KMS-11 (cell line): ENCODE measurements at regions not wholly inside any gene's neighbourhood (a gene's known extent, or its start where the extent isn't known, plus 50 kb on each side); places are given as distances from the start of the nearest gene placed in this dataset.

Experiments
- H2AFZ ChIP-seq: fragments of 200-600 bp; sonication (generic); 2 replicates; pipeline ENCODE4 v1.6.1; 2016; ENCODE audit warnings: antibody characterized with exemption, mixed run types, low read depth
- H3K27ac ChIP-seq: fragments of 200-600 bp; sonication (generic); 2 replicates; pipeline ENCODE4 v1.6.1; 2016; ENCODE audit warnings: mild to moderate bottlenecking, mixed run types
- H3K27me3 ChIP-seq: fragments of 200-600 bp; sonication (generic); 2 replicates; pipeline ENCODE4 v1.6.1; 2017; ENCODE audit warnings: mild to moderate bottlenecking, low read depth, mixed run types, moderate library complexity; ENCODE audit not compliant: insufficient read depth
- H3K36me3 ChIP-seq: fragments of 200-600 bp; sonication (generic); 2 replicates; pipeline ENCODE4 v1.6.1; 2017; ENCODE audit warnings: mild to moderate bottlenecking, mixed run types; ENCODE audit not compliant: insufficient read depth
- H3K4me1 ChIP-seq: fragments of 200-600 bp; sonication (generic); 2 replicates; pipeline ENCODE4 v1.6.1; 2016; ENCODE audit warnings: mild to moderate bottlenecking, low read depth, mixed run types; ENCODE audit not compliant: poor library complexity, severe bottlenecking
- H3K4me2 ChIP-seq: fragments of 200-600 bp; sonication (generic); 2 replicates; pipeline ENCODE4 v1.7.0; 2016; ENCODE audit warnings: mild to moderate bottlenecking, mixed run types
- H3K4me3 ChIP-seq: fragments of 200-600 bp; sonication (generic); IDR thresholded peaks from 2 replicates; pipeline ENCODE4 v1.6.1; 2017; ENCODE audit warnings: low read depth, low read length, mixed read lengths; ENCODE audit not compliant: insufficient read depth
- H3K79me2 ChIP-seq: fragments of 200-600 bp; sonication (generic); 2 replicates; pipeline ENCODE4 v1.6.1; 2016; ENCODE audit warnings: low read depth, mixed run types; ENCODE audit not compliant: insufficient read depth
- H3K9ac ChIP-seq: fragments of 200-600 bp; sonication (generic); 2 replicates; pipeline ENCODE4 v1.6.1; 2016; ENCODE audit warnings: mild to moderate bottlenecking, mixed run types
- H4K20me1 ChIP-seq: fragments of 200-600 bp; sonication (generic); 2 replicates; pipeline ENCODE4 v1.6.1; 2016; ENCODE audit warnings: mild to moderate bottlenecking, mixed run types; ENCODE audit not compliant: insufficient read depth
- TF ChIP-seq, protein P1 (sequence below): fragments of 200-600 bp; sonication (generic); conservative IDR thresholded peaks from 2 replicates; pipeline ENCODE4 v1.6.1; 2017; ENCODE audit warnings: low read depth, mild to moderate bottlenecking, antibody characterized with exemption, low read length, moderate library complexity, mixed read lengths

DNA sequence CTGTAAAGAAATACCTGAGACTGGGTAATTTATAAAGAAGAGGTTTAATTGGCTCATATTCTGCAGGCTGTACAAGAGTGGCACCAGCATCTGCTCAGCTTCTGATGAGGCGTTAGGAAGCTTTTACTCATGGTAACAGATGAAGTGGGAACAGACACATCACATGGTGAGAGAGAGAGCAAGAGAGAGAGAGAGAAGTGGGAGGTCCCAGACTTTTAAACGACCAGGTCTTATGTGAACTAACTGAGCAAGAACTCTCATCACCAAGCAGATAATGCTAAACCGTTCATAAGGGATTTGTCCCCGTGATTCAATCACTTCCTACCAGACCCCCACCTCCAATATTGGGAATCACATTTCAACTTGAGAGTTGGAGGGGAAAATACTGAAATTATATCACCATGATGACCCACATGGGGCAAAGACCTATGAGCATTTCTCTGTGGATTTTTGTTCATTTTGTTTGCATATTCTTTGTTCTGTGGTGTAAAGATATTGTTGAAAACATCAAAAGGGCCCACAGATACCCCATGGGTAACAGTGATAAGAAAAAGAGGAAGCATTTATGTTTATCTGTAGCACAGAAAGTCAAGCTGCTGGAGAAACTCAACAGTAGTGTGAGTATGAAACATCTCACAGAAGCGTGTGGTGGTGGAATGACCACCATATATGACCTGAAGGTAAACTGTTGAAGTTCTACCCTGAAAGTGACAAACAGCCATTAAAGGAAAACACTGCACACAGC is 135.2 kb upstream of the PDE3A start:
- Histone ChIP-seq H3K79me2 (no peaks in the 10 kb centered on the region), H3K4me1 (no peaks in the 10 kb centered on the region), H3K9ac (no peak overlapping the region), H3K27ac (no peak overlapping the region), H3K36me3 (no peaks in the 10 kb centered on the region), H4K20me1 (no peaks in the 10 kb centered on the region), H3K27me3 (no peaks in the 10 kb centered on the region), H2AFZ (no peak overlapping the region), H3K4me2 (no peak overlapping the region), H3K4me3 (no peak overlapping the region)
- TF ChIP-seq, protein P1, sequence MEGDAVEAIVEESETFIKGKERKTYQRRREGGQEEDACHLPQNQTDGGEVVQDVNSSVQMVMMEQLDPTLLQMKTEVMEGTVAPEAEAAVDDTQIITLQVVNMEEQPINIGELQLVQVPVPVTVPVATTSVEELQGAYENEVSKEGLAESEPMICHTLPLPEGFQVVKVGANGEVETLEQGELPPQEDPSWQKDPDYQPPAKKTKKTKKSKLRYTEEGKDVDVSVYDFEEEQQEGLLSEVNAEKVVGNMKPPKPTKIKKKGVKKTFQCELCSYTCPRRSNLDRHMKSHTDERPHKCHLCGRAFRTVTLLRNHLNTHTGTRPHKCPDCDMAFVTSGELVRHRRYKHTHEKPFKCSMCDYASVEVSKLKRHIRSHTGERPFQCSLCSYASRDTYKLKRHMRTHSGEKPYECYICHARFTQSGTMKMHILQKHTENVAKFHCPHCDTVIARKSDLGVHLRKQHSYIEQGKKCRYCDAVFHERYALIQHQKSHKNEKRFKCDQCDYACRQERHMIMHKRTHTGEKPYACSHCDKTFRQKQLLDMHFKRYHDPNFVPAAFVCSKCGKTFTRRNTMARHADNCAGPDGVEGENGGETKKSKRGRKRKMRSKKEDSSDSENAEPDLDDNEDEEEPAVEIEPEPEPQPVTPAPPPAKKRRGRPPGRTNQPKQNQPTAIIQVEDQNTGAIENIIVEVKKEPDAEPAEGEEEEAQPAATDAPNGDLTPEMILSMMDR = no peak

- Histone ChIP-seq H3K9ac (no peak overlapping the region), H3K79me2 (no peaks in the 10 kb centered on the region), H4K20me1 (no peaks in the 10 kb centered on the region), H3K36me3 (no peaks in the 10 kb centered on the region), H3K27me3 (no peaks in the 10 kb centered on the region), H3K4me1 (no peaks in the 10 kb centered on the region), H3K4me3 (no peak overlapping the region), H3K27ac (no peak overlapping the region), H3K4me2 (no peak overlapping the region), H2AFZ (no peak overlapping the region)
- TF ChIP-seq, protein P1 = no peak
These were observed 133.9 kb upstream of the PDE3A start for GRCh38 chr12:20234474-20234873.

DNA sequence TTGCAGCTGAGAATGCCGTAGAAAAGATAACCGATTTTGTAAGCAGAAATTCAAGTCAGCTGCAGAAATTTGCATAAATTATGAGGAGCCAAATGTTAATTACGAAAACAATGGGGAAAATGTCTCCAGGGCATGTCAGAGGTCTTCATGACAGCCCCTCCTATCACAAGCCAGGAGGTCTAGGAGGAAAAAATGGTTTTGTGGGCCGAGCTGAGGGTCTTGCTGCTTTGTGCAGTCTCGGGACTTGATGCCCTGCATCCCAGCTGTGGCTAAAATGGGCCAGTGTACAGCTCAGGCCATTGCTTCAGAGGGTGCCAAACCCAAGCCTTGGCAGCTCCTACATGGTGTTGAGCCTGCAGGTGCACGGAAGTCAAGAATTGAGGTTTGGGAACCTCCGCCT is 131.2 kb upstream of the PDE3A start:
- no peak overlapping the region for H3K4me3 ChIP-seq
- TF ChIP-seq, protein P1 = no peak
- H4K20me1 ChIP-seq = no peaks in the 10 kb centered on the region
- no peak overlapping the region for H2AFZ ChIP-seq
- no peak overlapping the region for H3K27ac ChIP-seq
- no peaks in the 10 kb centered on the region for H3K4me1 ChIP-seq
- no peaks in the 10 kb centered on the region for H3K27me3 ChIP-seq
- no peaks in the 10 kb centered on the region for H3K36me3 ChIP-seq
- H3K79me2 ChIP-seq = no peaks in the 10 kb centered on the region
- H3K4me2 ChIP-seq = no peak overlapping the region
- no peak overlapping the region for H3K9ac ChIP-seq

DNA sequence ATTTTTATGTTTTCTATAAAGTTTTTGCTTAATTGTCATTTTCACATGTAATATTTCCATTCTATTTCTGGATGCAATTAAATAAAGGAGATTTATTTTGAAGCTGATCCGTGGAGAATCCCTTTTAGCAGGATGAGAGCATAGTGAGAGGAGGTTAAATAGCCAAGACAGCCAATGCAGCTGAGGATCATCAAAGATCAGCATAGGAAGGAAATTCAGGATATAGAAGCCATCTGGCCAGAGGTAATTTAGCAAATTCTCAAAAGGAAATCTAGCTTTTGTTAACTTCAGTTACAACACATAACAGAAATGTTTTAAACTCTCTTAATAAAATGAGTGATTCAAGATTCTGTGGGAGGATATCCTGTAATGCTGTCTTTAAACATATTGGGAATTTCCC is 122.8 kb upstream of the PDE3A start:
- Histone ChIP-seq H3K9ac (no peak overlapping the region), H3K27ac (no peak overlapping the region), H4K20me1 (no peaks in the 10 kb centered on the region), H3K36me3 (no peaks in the 10 kb centered on the region), H3K79me2 (no peaks in the 10 kb centered on the region), H3K4me2 (no peak overlapping the region), H3K27me3 (no peaks in the 10 kb centered on the region), H3K4me1 (no peaks in the 10 kb centered on the region), H2AFZ (no peak overlapping the region), H3K4me3 (no peak overlapping the region)
- TF ChIP-seq, protein P1 = no peak
